SK-N-SH (cell line): ENCODE measurements at regions not wholly inside any gene's neighbourhood (a gene's known extent, or its start where the extent isn't known, plus 50 kb on each side); places are given as distances from the start of the nearest gene placed in this dataset.

ENCODE experiments used
- CTCF ChIA-PET: fragments of 300-600, 350-600 bp; formaldehyde crosslinking; extraction: SDS; loops from one replicate; lab custom pipeline; 2021; lab: Yijun Ruan, JAX
- POLR2A ChIA-PET: fragments of 350-600 bp; sonication (Branson Sonifier 250); formaldehyde crosslinking; extraction: SDS; loops from one replicate; lab custom pipeline; 2020; ENCODE audit warnings: antibody characterized with exemption, inconsistent platforms; lab: Yijun Ruan, JAX
- DNase-seq: peaks from one replicate; pipeline ENCODE4 v3.0.0; 2012
- H2AFZ ChIP-seq: fragments of 200-600 bp; sonication (generic); 2 replicates; pipeline ENCODE4 v1.8.1; 2016; ENCODE audit warnings: antibody characterized with exemption, mild to moderate bottlenecking, low read depth
- H3F3A ChIP-seq: fragments of 200-600 bp; sonication (generic); replicated peaks from 2 replicates; pipeline ENCODE3; 2016; ENCODE audit warnings: antibody characterized with exemption, mild to moderate bottlenecking; ENCODE audit not compliant: insufficient read depth
- H3K27ac ChIP-seq, 2 experiments: fragments of 200-500 bp in 1 of 2; fragments of 200-600 bp in 1 of 2; sonication (Bioruptor generic) in 1 of 2; sonication (generic), shearing (Covaris generic) in 1 of 2; 2 replicates each; pipeline versions ENCODE4 v1.5.1 to v1.6.1; 2014 to 2016; ENCODE audit warnings: low read depth in 2 of 2, inconsistent platforms in 1 of 2, low read length in 1 of 2, mild to moderate bottlenecking in 1 of 2, mixed read lengths in 1 of 2
- H3K27me3 ChIP-seq: fragments of 200-600 bp; sonication (generic), shearing (Covaris generic); 2 replicates; pipeline ENCODE4 v1.6.1; 2016; ENCODE audit warnings: mixed run types; ENCODE audit not compliant: insufficient read depth
- H3K36me3 ChIP-seq, 2 experiments: fragments of 200-500 bp in 1 of 2; fragments of 200-600 bp in 1 of 2; sonication (Bioruptor generic) in 1 of 2; sonication (generic) in 1 of 2; replicated peaks in 1 of 2; 2 replicates each; pipeline versions ENCODE3 to v1.5.1; 2014 to 2016; ENCODE audit warnings: low read length in 1 of 2, mild to moderate bottlenecking in 1 of 2; ENCODE audit not compliant: insufficient read depth in 2 of 2, control insufficient read depth in 1 of 2
- H3K4me1 ChIP-seq, 2 experiments: fragments of 200-500 bp in 1 of 2; fragments of 200-600 bp in 1 of 2; sonication (Bioruptor generic) in 1 of 2; sonication (generic), shearing (Covaris generic) in 1 of 2; 2 replicates each; pipeline versions ENCODE4 v1.5.1 to v1.6.1; 2014 to 2016; ENCODE audit warnings: low read depth in 1 of 2, low read length in 1 of 2, mixed run types in 1 of 2; ENCODE audit not compliant: insufficient read depth in 2 of 2, control insufficient read depth in 1 of 2
- H3K4me2 ChIP-seq: fragments of 200-600 bp; sonication (generic), shearing (Covaris generic); 2 replicates; pipeline ENCODE4 v1.6.1; 2017; ENCODE audit warnings: mixed run types
- H3K4me3 ChIP-seq, 2 experiments: fragments of 200-500 bp in 1 of 2; fragments of 200-600 bp in 1 of 2; sonication (Bioruptor generic) in 1 of 2; sonication (generic), shearing (Covaris generic) in 1 of 2; 2 replicates each; pipeline versions ENCODE4 v1.5.1 to v1.8.1; 2014 to 2016; ENCODE audit warnings: low read depth in 2 of 2, inconsistent platforms in 1 of 2, low read length in 1 of 2, mild to moderate bottlenecking in 1 of 2, mixed read lengths in 1 of 2, moderate library complexity in 1 of 2
- H3K79me2 ChIP-seq: fragments of 200-600 bp; sonication (generic); 2 replicates; pipeline ENCODE4 v1.8.1; 2017; ENCODE audit warnings: mild to moderate bottlenecking; ENCODE audit not compliant: insufficient read depth
- H3K9ac ChIP-seq: fragments of 200-600 bp; sonication (generic); 2 replicates; pipeline ENCODE4 v1.6.1; 2017; ENCODE audit warnings: mixed run types
- H3K9me2 ChIP-seq: fragments of 200-600 bp; sonication (generic); 2 replicates; pipeline ENCODE4 v1.6.1; 2017; ENCODE audit warnings: mixed run types
- H3K9me3 ChIP-seq: fragments of 200-600 bp; sonication (generic); 2 replicates; pipeline ENCODE4 v1.6.1; 2017; ENCODE audit warnings: mixed run types, mild to moderate bottlenecking, moderate library complexity
- H4K20me1 ChIP-seq: fragments of 200-600 bp; sonication (generic); 2 replicates; pipeline ENCODE4 v1.6.1; 2017; ENCODE audit warnings: mild to moderate bottlenecking, mixed run types; ENCODE audit not compliant: insufficient read depth
- ELF1 ChIP-seq: IDR thresholded peaks from 2 replicates; pipeline ENCODE4 v1.4.0; 2012
- EP300 ChIP-seq, 2 experiments: IDR thresholded peaks; 2 replicates each; pipeline versions ENCODE4 v1.4.0 to v1.6.1; 2012; ENCODE audit warnings: borderline replicate concordance in 1 of 2, low read depth in 1 of 2, low read length in 1 of 2
- EZH2phosphoT487 ChIP-seq: fragments of 200-600 bp; sonication (generic); IDR thresholded peaks from 2 replicates; pipeline ENCODE4 v1.6.1; 2017; ENCODE audit warnings: low read depth, mixed run types, mild to moderate bottlenecking, antibody characterized with exemption, moderate library complexity, borderline replicate concordance
- FOXJ3 ChIP-seq: sonication (generic); formaldehyde crosslinking; IDR thresholded peaks from 2 replicates; pipeline ENCODE4 v1.5.1; 2020; ENCODE audit warnings: mild to moderate bottlenecking, missing genetic modification reagents
- FOXM1 ChIP-seq: IDR thresholded peaks from 2 replicates; pipeline ENCODE4 v1.4.0; 2012; ENCODE audit warnings: low read depth, mild to moderate bottlenecking
- GABPA ChIP-seq: IDR thresholded peaks from 2 replicates; pipeline ENCODE4 v1.4.0; 2012; ENCODE audit warnings: low read depth, mild to moderate bottlenecking
- MXI1 ChIP-seq: IDR thresholded peaks from 2 replicates; pipeline ENCODE4 v1.6.1; 2012; ENCODE audit warnings: mild to moderate bottlenecking, low read depth, low read length, improper control_type of control experiment
- POLR2AphosphoS5 ChIP-seq: IDR thresholded peaks from 2 replicates; pipeline ENCODE4 v1.6.1; 2012; ENCODE audit warnings: low read depth, low read length
- RAD21 ChIP-seq: IDR thresholded peaks from 2 replicates; pipeline ENCODE4 v1.6.1; 2012; ENCODE audit warnings: mild to moderate bottlenecking, low read length
- RCOR1 ChIP-seq: fragments of 150-350 bp; IDR thresholded peaks from 2 replicates; pipeline ENCODE4 v1.6.1; 2017; ENCODE audit warnings: antibody characterized with exemption, low read length
- RFX5 ChIP-seq: IDR thresholded peaks from 2 replicates; pipeline ENCODE4 v1.6.1; 2012; ENCODE audit warnings: mild to moderate bottlenecking, improper control_type of control experiment, low read length
- SIN3A ChIP-seq: IDR thresholded peaks from 2 replicates; pipeline ENCODE4 v1.6.1; 2012; ENCODE audit warnings: low read depth, mild to moderate bottlenecking, low read length, moderate library complexity, borderline replicate concordance
- TAF1 ChIP-seq: IDR thresholded peaks from 2 replicates; pipeline ENCODE4 v1.6.1; 2012; ENCODE audit warnings: low read depth, mild to moderate bottlenecking, low read length, moderate library complexity, borderline replicate concordance
- TCF12 ChIP-seq: IDR thresholded peaks from 2 replicates; pipeline ENCODE4 v1.4.0; 2012
- WGBS: methylation state at CpG from one replicate; pipeline ENCODE4 v1.1.6; 2017; ENCODE audit warnings: low lambda C conversion rate; 5-methylcytosine and 5-hydroxymethylcytosine counted together
- TF ChIP-seq, protein P1 (sequence below): fragments of 150-350 bp; IDR thresholded peaks from 2 replicates; pipeline ENCODE4 v1.6.1; 2016; ENCODE audit warnings: mild to moderate bottlenecking, low read depth, low read length
- TF ChIP-seq, protein P2 (sequence below): IDR thresholded peaks from 2 replicates; pipeline ENCODE4 v1.6.1; 2012; ENCODE audit warnings: mild to moderate bottlenecking, low read depth, low read length, moderate library complexity
- TF ChIP-seq, protein P3 (sequence below): fragments of 200-600 bp; sonication (generic); IDR thresholded peaks from 2 replicates; pipeline ENCODE4 v1.6.1; 2017; ENCODE audit warnings: antibody characterized with exemption, mild to moderate bottlenecking, moderate library complexity

DNA sequence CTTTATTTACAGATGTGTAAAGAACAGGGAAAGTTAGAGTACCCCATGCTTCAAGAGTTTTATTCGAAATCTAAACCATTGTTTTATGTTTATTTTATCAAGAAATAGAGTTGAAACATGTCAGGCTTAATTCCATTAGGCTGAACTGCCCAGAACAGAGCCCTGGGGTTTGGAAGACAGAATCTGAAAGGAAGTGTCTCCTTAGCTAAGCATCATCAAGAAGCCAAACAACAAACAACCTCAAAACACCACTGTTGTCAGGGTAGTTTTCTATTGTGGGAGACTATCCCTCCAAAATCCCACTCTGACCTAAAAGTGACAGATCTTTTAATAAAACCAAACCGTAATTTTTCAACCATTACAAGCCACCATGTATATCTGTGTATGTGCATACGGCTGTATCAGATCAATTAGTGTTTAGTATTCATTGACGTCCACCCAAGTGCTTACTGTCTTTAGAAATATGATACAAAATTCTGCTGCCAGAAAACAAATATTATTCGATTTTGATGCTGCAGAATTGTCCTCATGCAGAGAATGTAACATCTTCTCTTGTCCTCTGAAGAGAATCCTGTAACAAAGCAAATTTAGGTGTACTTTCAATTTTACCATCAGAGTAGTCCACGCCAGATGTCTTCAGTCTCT, 271.9 kb upstream of the TMEM161B start:
- H3F3A ChIP-seq, result no peaks in the 10 kb centered on the region
- no peaks in the 10 kb centered on the region for H3K79me2 ChIP-seq
- 8% methylated on average over 6 of the region's 6 CpGs for WGBS
- no peaks in the 10 kb centered on the region for H3K36me3 ChIP-seq
- H3K4me3 ChIP-seq, result no peak overlapping the region
- no peaks in the 10 kb centered on the region for H3K9me2 ChIP-seq
- ChIA-PET POLR2A (no interaction called here), CTCF (interaction anchor here (1.4 kb wide), 1 partner anchor 15 kb away, joined by 3 read pairs; no protein-coding TSS in a partner anchor)
- no peaks in the 10 kb centered on the region for H3K9me3 ChIP-seq
- H3K27ac ChIP-seq, result no peak overlapping the region
- peaks cover 21% of the 10 kb centered on the region; the same call in 1 of the 2 replicates for H3K27me3 ChIP-seq
- no peak overlapping the region; the same call in 1 of the 2 replicates for H3K4me2 ChIP-seq
- TF ChIP-seq GABPA (no peak), RAD21 (no peak), RCOR1 (no peak), ELF1 (no peak), RFX5 (no peak), FOXM1 (no peak), FOXJ3 (no peak), SIN3A (no peak), EP300 (IDR thresholded peaks at IDR 0.05; ENCODE audit: borderline replicate concordance in 1 of 2, low read depth in 1 of 2, low read length in 1 of 2) (no peak), TAF1 (no peak), TCF12 (no peak), EZH2phosphoT487 (no peak), MXI1 (no peak), POLR2AphosphoS5 (no peak)
- TF ChIP-seq, protein P1, sequence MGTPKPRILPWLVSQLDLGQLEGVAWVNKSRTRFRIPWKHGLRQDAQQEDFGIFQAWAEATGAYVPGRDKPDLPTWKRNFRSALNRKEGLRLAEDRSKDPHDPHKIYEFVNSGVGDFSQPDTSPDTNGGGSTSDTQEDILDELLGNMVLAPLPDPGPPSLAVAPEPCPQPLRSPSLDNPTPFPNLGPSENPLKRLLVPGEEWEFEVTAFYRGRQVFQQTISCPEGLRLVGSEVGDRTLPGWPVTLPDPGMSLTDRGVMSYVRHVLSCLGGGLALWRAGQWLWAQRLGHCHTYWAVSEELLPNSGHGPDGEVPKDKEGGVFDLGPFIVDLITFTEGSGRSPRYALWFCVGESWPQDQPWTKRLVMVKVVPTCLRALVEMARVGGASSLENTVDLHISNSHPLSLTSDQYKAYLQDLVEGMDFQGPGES, result no peak
- TF ChIP-seq, protein P2, sequence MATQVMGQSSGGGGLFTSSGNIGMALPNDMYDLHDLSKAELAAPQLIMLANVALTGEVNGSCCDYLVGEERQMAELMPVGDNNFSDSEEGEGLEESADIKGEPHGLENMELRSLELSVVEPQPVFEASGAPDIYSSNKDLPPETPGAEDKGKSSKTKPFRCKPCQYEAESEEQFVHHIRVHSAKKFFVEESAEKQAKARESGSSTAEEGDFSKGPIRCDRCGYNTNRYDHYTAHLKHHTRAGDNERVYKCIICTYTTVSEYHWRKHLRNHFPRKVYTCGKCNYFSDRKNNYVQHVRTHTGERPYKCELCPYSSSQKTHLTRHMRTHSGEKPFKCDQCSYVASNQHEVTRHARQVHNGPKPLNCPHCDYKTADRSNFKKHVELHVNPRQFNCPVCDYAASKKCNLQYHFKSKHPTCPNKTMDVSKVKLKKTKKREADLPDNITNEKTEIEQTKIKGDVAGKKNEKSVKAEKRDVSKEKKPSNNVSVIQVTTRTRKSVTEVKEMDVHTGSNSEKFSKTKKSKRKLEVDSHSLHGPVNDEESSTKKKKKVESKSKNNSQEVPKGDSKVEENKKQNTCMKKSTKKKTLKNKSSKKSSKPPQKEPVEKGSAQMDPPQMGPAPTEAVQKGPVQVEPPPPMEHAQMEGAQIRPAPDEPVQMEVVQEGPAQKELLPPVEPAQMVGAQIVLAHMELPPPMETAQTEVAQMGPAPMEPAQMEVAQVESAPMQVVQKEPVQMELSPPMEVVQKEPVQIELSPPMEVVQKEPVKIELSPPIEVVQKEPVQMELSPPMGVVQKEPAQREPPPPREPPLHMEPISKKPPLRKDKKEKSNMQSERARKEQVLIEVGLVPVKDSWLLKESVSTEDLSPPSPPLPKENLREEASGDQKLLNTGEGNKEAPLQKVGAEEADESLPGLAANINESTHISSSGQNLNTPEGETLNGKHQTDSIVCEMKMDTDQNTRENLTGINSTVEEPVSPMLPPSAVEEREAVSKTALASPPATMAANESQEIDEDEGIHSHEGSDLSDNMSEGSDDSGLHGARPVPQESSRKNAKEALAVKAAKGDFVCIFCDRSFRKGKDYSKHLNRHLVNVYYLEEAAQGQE, result no peak
- TF ChIP-seq, protein P3, sequence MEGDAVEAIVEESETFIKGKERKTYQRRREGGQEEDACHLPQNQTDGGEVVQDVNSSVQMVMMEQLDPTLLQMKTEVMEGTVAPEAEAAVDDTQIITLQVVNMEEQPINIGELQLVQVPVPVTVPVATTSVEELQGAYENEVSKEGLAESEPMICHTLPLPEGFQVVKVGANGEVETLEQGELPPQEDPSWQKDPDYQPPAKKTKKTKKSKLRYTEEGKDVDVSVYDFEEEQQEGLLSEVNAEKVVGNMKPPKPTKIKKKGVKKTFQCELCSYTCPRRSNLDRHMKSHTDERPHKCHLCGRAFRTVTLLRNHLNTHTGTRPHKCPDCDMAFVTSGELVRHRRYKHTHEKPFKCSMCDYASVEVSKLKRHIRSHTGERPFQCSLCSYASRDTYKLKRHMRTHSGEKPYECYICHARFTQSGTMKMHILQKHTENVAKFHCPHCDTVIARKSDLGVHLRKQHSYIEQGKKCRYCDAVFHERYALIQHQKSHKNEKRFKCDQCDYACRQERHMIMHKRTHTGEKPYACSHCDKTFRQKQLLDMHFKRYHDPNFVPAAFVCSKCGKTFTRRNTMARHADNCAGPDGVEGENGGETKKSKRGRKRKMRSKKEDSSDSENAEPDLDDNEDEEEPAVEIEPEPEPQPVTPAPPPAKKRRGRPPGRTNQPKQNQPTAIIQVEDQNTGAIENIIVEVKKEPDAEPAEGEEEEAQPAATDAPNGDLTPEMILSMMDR, result no peak
- H2AFZ ChIP-seq, result no peak overlapping the region
- no peaks in the 10 kb centered on the region for H4K20me1 ChIP-seq
- H3K4me1 ChIP-seq, result no peaks in the 10 kb centered on the region
- DNase-seq, result no peak
- no peak overlapping the region for H3K9ac ChIP-seq
